A172 (cell line): ENCODE measurements at regions not wholly inside any gene's neighbourhood (a gene's known extent, or its start where the extent isn't known, plus 50 kb on each side); places are given as distances from the start of the nearest gene placed in this dataset.
"Not testable (repeated sequence)": the region's sequence is repeated elsewhere in the genome, so short reads cannot be mapped to it uniquely, and the experiment has no call there.

Experiments used
- DNase-seq: peaks from one replicate; pipeline ENCODE4 v3.0.0-alpha.2; 2015; ENCODE audit warnings: low spot score

DNA sequence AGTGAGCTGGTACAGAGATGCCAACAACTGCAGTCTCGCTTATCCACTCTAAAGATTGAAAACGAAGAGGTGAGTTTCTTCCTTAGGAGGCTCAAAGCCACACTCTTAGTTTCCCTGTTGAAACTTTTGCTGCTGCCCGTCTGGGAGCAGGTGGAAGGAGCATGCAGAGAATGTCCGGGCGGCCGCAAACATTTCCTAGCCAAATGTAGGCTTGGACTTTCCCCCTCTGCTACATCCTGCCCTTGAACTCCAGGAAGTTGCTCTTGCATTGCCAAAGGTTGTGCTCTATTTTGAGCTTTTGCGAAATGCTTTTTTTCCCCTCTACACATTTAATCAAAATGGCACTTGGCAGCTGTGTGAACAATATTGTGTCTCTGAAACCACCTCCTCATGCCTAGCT is 65.0 kb upstream of the IKBKE start:
- not testable (repeated sequence) for DNase-seq

DNA sequence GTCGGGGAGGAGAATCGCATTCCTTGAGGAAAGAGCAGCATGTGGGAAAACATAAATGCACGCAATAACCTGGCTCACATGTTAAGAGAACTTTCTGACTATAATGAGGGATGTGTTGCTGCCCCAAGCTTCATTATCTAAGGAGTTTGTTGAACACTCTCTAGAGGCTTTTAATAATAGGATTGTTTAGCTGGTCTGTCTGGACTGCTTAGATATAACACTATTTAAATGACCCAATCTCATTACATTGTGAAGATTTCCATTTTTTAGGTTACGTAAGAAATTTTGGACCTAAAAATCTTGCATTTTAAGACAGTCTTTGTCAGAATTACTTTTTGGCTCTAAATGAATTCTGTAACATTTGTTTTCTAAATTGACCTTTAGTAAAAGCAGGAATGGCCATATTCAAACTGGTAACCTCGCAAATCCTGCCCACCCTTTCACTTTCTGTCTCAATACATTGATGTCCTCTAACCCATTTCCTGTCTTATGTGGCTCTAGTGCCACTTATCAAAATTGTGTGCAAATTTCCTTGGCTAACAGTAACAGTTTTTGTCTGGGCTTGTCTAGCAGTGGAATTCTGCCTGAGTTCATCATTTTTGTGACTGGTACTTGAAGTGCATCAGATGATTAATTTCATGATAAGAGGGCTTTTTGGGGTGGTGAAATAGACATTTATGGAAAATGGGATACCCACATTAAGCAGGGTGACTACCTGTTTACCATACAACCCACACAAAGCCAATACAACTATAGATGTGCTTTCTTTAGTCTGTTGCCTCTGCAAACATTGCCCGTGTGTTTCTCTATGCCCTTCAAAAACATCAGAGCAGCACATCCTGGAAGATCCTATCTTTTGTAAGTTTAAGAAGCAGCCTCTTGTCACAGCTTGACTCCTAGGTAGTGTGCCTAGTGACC is 61.6 kb upstream of the IKBKE start:
- not testable (repeated sequence) for DNase-seq

DNA sequence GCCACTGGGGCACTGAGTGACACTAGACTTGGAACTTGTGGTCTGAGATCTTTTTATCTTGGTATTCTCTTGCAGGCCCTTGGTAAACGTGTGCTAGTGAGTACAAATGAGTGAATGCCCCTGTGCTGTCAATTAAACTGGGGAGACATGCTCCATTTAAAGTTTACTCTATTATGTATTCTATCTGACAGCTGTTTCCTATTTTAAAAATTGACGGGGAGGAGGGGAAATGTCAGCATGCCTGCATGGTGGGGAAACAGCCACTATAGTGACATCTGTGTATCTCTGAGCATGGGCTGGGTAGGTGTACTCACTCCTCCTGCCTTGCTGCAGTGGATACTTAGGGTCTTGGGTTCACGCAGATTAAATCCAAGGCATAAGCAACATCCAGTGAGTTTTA is 59.0 kb upstream of the IKBKE start:
- DNase-seq: no peak

DNA sequence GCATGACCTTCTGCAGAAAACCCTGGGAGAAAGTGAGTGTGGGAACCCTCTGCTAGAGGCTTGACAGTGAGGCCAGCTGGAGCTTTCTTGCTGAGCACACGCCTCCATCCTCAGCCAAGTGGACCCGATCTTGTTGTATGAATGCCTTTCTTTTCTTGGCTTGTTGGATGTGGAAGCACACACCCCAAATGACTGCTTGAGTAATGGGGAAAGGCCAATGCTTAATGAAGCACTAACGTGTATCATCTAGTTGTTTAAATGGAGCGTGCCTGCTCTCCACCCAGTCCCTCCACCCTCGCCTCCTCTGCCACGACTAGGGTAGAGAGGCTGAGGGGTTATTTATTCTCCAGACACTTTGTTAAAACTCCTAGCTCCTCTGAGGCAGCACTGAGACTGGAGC is 54.3 kb upstream of the IKBKE start:
- DNase-seq: no peak

DNA sequence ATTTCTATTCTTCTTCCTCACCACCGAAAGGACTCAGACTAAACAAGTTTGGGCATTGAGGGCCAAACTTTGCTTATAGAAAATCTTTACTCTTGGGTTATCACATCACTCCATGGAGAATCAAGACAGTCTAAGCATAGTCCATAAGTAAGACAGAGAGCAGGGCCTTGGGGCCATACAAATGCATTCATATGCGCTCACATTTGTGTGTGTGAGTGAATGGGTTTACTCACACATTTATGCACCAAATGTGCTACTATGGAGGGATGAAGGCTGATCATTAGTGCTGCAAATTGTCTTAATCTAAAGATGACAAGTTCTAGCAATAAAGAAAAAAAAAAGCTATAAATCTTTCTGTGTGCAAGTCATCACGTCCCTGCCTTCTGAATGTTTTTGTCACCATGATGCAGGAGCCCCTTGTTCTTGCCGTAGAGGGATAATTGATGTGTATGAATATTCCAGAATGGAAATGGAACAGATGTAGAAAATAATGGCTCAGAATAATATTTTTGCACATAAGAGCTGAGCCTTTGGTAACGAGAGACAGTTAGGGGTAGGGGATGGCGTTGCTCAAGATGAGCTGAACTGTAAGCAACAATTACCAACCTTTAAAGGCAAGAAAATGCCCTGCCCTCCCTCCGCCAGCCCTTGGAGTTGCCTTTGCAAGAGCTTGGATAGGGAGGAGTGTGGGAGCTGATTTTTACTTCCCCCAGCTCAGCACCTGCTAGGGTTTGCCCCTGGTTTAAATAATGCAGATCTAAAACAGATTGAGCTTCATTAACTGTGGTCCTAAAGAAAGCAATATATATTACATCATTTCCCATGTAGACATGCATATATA is 52.3 kb upstream of the IKBKE start:
- no peak for DNase-seq

DNA sequence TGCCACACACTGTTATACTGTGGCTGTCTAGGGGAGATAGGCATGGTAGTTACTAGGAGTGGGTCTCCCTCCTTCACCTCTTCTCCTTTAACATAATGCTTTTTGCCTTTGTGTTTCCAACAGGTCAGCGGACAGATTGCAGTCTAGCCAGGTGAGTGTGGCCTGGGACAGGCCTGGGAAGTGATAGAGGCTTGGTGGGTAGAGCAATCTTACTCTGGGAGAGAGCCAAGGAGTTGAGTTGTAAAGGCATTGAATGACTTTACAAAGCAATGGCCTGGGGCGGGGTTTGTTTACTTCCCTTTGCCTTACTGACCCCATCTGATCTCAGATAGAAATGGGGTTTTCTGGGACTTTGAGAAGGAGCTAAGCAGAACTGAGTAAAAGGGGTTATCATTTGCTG is 51.0 kb upstream of the IKBKE start:
- no peak for DNase-seq

DNA sequence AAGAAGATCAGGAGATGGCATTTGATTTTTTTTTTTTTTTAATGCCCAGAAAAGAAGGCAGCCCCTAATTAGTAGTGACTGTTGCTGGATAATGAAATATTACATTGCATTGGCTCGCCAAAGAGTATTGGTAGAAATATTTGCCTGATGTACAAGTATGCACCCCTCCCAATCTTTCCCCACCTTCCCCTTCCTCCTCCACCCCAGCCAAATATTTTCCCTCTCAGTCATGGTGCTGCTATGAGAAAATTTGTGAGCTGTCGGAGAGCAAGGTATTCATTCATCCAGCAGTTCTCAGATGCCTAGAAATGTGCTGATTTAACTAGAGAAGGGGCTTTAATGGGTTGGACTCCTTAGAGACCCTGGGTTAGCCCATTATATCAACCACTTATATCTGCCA is 50.5 kb upstream of the IKBKE start:
- DNase-seq: peak; percentile 22

DNA sequence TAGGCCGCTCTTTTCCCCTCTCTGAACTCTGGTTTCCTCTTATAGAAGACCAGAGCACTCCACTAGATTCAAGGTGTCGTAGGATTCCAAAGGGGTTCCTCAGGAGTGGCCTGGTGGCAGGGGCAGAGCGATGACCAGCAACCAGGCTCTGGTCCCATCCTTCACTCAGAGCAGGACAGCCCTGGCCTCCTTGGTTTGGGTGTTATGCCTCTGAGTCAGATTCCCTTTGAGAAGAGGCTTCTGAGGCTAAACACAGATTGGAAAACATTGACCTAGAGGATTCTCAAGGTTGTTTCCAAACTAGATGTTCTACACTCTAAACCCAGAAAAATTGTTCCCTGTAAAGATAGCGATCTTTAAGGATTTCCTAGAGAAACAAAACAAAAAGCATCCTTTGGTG is 49.8 kb upstream of the IKBKE start:
- no peak for DNase-seq
